Astrocyte (in vitro differentiated cells and primary cell): ENCODE measurements at regions not wholly inside any gene's neighbourhood (a gene's known extent, or its start where the extent isn't known, plus 50 kb on each side); places are given as distances from the start of the nearest gene placed in this dataset.
A peak's percentile ranks its signal among the peaks of the same experiment; 100 is the strongest.

ENCODE experiments used
- DNase-seq: peaks from one replicate; pipeline ENCODE4 v3.0.0-alpha.2; 2010; ENCODE audit warnings: low read depth
- FAIRE-seq: peaks from 2 replicates; lab custom pipeline; 2011; peaks lifted over from hg19 to GRCh38; lab: Jason Lieb, UNC
- H2AFZ ChIP-seq: 2 replicates; pipeline ENCODE4 v1.6.0; 2012; ENCODE audit warnings: low read depth, low read length, inconsistent platforms
- H3K27ac ChIP-seq: 2 replicates; pipeline ENCODE4 v1.5.1; 2011; ENCODE audit warnings: low read depth, low read length, inconsistent platforms
- H3K27me3 ChIP-seq: 2 replicates; pipeline ENCODE4 v1.6.0; 2011; ENCODE audit warnings: low read length, inconsistent platforms; ENCODE audit not compliant: insufficient read depth
- H3K36me3 ChIP-seq: 2 replicates; pipeline ENCODE4 v1.5.1; 2011; ENCODE audit warnings: low read length, inconsistent platforms; ENCODE audit not compliant: insufficient read depth
- H3K4me1 ChIP-seq: 2 replicates; pipeline ENCODE4 v1.5.1; 2011; ENCODE audit warnings: low read length, inconsistent platforms; ENCODE audit not compliant: insufficient read depth
- H3K4me2 ChIP-seq: 2 replicates; pipeline ENCODE4 v1.6.0; 2012; ENCODE audit warnings: low read length, inconsistent platforms
- H3K4me3 ChIP-seq: 2 replicates; pipeline ENCODE4 v1.5.1; 2011; ENCODE audit warnings: low read depth, mild to moderate bottlenecking, low read length, inconsistent platforms; ENCODE audit not compliant: insufficient read depth
- H3K79me2 ChIP-seq: 2 replicates; pipeline ENCODE4 v1.6.0; 2012; ENCODE audit warnings: mild to moderate bottlenecking, low read length, inconsistent platforms; ENCODE audit not compliant: insufficient read depth
- H3K9ac ChIP-seq: 2 replicates; pipeline ENCODE4 v1.6.0; 2012; ENCODE audit warnings: mild to moderate bottlenecking, low read length, inconsistent platforms
- H3K9me3 ChIP-seq: 2 replicates; pipeline ENCODE4 v1.5.1; 2012; ENCODE audit warnings: low read depth, mild to moderate bottlenecking, low read length, inconsistent platforms; ENCODE audit not compliant: insufficient read depth
- H4K20me1 ChIP-seq: 2 replicates; pipeline ENCODE4 v1.6.0; 2012; ENCODE audit warnings: low read length, inconsistent platforms; ENCODE audit not compliant: insufficient read depth
- H3K27ac Mint-ChIP-seq: one replicate; pipeline ENCODE4 v1.8.0; 2021; ENCODE audit warnings: mild to moderate bottlenecking, mixed read lengths; ENCODE audit not compliant: unreplicated experiment
- H3K27me3 Mint-ChIP-seq: one replicate; pipeline ENCODE4 v1.8.0; 2021; ENCODE audit warnings: low read depth, mixed read lengths; ENCODE audit not compliant: unreplicated experiment
- H3K36me3 Mint-ChIP-seq: one replicate; pipeline ENCODE4 v1.8.0; 2021; ENCODE audit warnings: low read depth, mixed read lengths; ENCODE audit not compliant: unreplicated experiment
- H3K4me1 Mint-ChIP-seq: one replicate; pipeline ENCODE4 v1.8.0; 2021; ENCODE audit warnings: low read depth, mixed read lengths; ENCODE audit not compliant: unreplicated experiment
- H3K4me3 Mint-ChIP-seq: one replicate; pipeline ENCODE4 v1.8.0; 2021; ENCODE audit warnings: mild to moderate bottlenecking, moderate library complexity, mixed read lengths; ENCODE audit not compliant: unreplicated experiment
- H3K9me3 Mint-ChIP-seq: one replicate; pipeline ENCODE4 v1.8.0; 2021; ENCODE audit warnings: mild to moderate bottlenecking, mixed read lengths; ENCODE audit not compliant: unreplicated experiment
- EZH2 ChIP-seq: IDR thresholded peaks from 2 replicates; pipeline ENCODE4 v1.6.1; 2012; ENCODE audit warnings: mild to moderate bottlenecking, low read length, inconsistent platforms; ENCODE audit not compliant: insufficient read depth
- TF ChIP-seq, protein P1 (sequence below): IDR thresholded peaks from 2 replicates; pipeline ENCODE4 v1.5.1; 2011; ENCODE audit warnings: low read depth, mild to moderate bottlenecking, inconsistent platforms, low read length, moderate library complexity; ENCODE audit not compliant: insufficient read depth

DNA sequence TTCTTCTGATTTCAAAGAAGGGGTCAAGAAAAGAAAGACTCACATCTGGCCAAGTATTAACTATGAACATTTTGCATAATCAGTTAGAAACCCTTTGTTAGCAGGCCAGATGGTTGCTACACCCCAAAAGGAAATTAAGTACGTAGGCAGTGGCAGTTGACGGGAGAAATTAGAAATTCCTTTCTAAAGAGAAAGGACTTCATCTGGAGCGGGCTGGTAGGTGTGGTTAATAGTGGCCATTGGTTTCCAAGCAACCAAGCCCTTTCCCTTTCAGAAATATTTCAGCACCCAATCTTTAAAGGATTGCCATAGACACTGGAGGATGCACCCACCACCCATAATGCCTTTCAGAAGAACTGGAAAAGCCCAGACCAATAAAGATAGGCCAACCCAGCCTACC is 235.7 kb upstream of the LDB2 start:
- peaks cover 2% of the 10 kb centered on the region for H3K4me1 Mint-ChIP-seq
- peaks cover 1% of the 10 kb centered on the region for H3K36me3 Mint-ChIP-seq
- H2AFZ ChIP-seq, result no peak overlapping the region
- no peaks in the 10 kb centered on the region for H3K4me1 ChIP-seq
- peaks cover 6% of the 10 kb centered on the region for H3K9me3 Mint-ChIP-seq
- H3K4me2 ChIP-seq, result no peak overlapping the region
- no peaks in the 10 kb centered on the region for H4K20me1 ChIP-seq
- no peaks in the 10 kb centered on the region for H3K36me3 ChIP-seq
- no peak overlapping the region for H3K4me3 Mint-ChIP-seq
- H3K9me3 ChIP-seq, result peaks cover 1% of the 10 kb centered on the region
- no peak overlapping the region for H3K4me3 ChIP-seq
- no peaks in the 10 kb centered on the region for H3K27me3 ChIP-seq
- H3K27me3 Mint-ChIP-seq, result no peaks in the 10 kb centered on the region
- H3K79me2 ChIP-seq, result no peaks in the 10 kb centered on the region
- no peak overlapping the region for H3K27ac Mint-ChIP-seq
- no peak for DNase-seq
- H3K9ac ChIP-seq, result no peak overlapping the region
- H3K27ac ChIP-seq, result no peak overlapping the region
- no peak for FAIRE-seq
- TF ChIP-seq, protein P1, sequence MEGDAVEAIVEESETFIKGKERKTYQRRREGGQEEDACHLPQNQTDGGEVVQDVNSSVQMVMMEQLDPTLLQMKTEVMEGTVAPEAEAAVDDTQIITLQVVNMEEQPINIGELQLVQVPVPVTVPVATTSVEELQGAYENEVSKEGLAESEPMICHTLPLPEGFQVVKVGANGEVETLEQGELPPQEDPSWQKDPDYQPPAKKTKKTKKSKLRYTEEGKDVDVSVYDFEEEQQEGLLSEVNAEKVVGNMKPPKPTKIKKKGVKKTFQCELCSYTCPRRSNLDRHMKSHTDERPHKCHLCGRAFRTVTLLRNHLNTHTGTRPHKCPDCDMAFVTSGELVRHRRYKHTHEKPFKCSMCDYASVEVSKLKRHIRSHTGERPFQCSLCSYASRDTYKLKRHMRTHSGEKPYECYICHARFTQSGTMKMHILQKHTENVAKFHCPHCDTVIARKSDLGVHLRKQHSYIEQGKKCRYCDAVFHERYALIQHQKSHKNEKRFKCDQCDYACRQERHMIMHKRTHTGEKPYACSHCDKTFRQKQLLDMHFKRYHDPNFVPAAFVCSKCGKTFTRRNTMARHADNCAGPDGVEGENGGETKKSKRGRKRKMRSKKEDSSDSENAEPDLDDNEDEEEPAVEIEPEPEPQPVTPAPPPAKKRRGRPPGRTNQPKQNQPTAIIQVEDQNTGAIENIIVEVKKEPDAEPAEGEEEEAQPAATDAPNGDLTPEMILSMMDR, result no peak
- TF ChIP-seq EZH2, result no peak

DNA sequence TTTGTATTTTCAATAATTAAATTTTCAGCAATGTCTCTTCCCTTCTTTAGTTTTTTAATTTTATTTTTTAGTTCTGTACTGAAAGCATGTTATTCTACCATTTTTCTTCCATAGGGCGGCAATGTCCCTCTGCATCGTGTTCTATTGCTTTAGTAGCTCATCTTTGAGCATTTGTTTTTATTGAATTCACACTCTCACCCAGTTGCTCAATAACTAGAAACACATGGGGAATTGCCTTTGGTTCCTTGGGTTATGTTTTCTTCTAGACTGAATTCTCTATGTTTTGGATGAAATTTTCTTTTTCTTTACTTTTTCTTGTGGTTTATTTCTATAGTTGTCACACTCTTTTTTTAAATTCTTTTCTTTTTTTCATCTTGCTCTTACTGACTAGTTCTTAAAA is 233.8 kb upstream of the LDB2 start:
- FAIRE-seq, result no peak
- Mint-ChIP-seq H3K9me3 (peaks cover 4% of the 10 kb centered on the region), H3K27ac (no peak overlapping the region), H3K4me3 (no peak overlapping the region), H3K4me1 (peaks cover 2% of the 10 kb centered on the region), H3K27me3 (no peaks in the 10 kb centered on the region), H3K36me3 (peaks cover 1% of the 10 kb centered on the region)
- Histone ChIP-seq H3K79me2 (no peaks in the 10 kb centered on the region), H3K9me3 (no peaks in the 10 kb centered on the region), H3K9ac (no peak overlapping the region), H3K4me1 (no peaks in the 10 kb centered on the region), H4K20me1 (no peaks in the 10 kb centered on the region), H3K4me3 (no peak overlapping the region), H3K27me3 (no peaks in the 10 kb centered on the region), H3K4me2 (no peak overlapping the region), H3K36me3 (no peaks in the 10 kb centered on the region), H3K27ac (no peak overlapping the region), H2AFZ (no peak overlapping the region)
- no peak for DNase-seq
- no peak for TF ChIP-seq EZH2
- TF ChIP-seq, protein P1, result no peak

DNA sequence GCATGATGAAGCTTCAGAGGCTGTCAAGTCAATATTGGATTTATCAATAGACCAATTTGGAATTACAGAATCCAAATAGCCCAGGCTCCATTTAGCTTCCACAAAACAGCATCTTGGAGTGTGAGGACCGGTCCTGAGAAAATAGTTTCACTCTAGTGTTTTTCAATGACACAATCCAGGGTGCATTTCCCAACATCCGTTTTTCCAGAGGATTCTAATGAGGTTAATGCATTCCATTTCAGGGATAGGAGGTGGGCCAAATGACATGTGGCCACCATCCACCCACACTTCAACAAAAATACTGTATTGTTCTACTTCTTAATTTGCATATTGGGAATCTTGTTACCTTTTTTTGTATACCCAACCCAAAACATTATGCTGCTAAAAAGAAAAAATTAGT is 229.8 kb upstream of the LDB2 start:
- Histone ChIP-seq H3K36me3 (no peaks in the 10 kb centered on the region), H3K27me3 (no peaks in the 10 kb centered on the region), H3K79me2 (no peaks in the 10 kb centered on the region), H3K4me3 (no peak overlapping the region), H3K4me2 (no peak overlapping the region), H3K9me3 (no peaks in the 10 kb centered on the region), H4K20me1 (no peaks in the 10 kb centered on the region), H3K4me1 (no peaks in the 10 kb centered on the region), H3K27ac (no peak overlapping the region), H3K9ac (no peak overlapping the region), H2AFZ (no peak overlapping the region)
- TF ChIP-seq, protein P1, result no peak
- no peak for TF ChIP-seq EZH2
- Mint-ChIP-seq H3K4me3 (no peak overlapping the region), H3K27ac (no peak overlapping the region), H3K27me3 (no peaks in the 10 kb centered on the region), H3K9me3 (no peaks in the 10 kb centered on the region), H3K4me1 (no peaks in the 10 kb centered on the region), H3K36me3 (no peaks in the 10 kb centered on the region)
- DNase-seq (peak; percentile 70), FAIRE-seq (no peak)
